Epithelial cell of esophagus (primary cell): ENCODE measurements at regions not wholly inside any gene's neighbourhood (a gene's known extent, or its start where the extent isn't known, plus 50 kb on each side); places are given as distances from the start of the nearest gene placed in this dataset.
A peak's percentile ranks its signal among the peaks of the same experiment; 100 is the strongest.
"Not testable (repeated sequence)": the region's sequence is repeated elsewhere in the genome, so short reads cannot be mapped to it uniquely, and the experiment has no call there.

Experiments used
- DNase-seq: peaks from one replicate; pipeline ENCODE4 v3.0.0; 2010; ENCODE audit warnings: low read depth
- H3K4me3 ChIP-seq: 2 replicates; pipeline ENCODE4 v1.5.1; 2011; ENCODE audit warnings: mild to moderate bottlenecking, low read length, control low read depth
- CTCF ChIP-seq: IDR thresholded peaks from 2 replicates; pipeline ENCODE4 v1.5.1; 2011; ENCODE audit warnings: low read depth, mild to moderate bottlenecking, low read length, control low read depth, inconsistent platforms; ENCODE audit not compliant: insufficient read depth; ENCODE audit errors: missing control alignments

- DNase-seq: no peak
- no peak overlapping the region for H3K4me3 ChIP-seq
- TF ChIP-seq CTCF: no peak
These were observed 59.3 kb upstream of the GPCPD1 start for GRCh38 chr20:5670036-5670536.

- DNase-seq: peak; percentile 95
- no peak for TF ChIP-seq CTCF
- no peak overlapping the region for H3K4me3 ChIP-seq
These were observed 57.7 kb upstream of the GPCPD1 start for GRCh38 chr20:5668529-5668868.

- no peak for DNase-seq
- no peak overlapping the region for H3K4me3 ChIP-seq
- TF ChIP-seq CTCF: no peak
These were observed 57.1 kb upstream of the GPCPD1 start for GRCh38 chr20:5667705-5668528.

GRCh38 chr20:5665417-5665816 lies 54.6 kb upstream of the GPCPD1 start:
- no peak for TF ChIP-seq CTCF
- DNase-seq: no peak
- no peak overlapping the region for H3K4me3 ChIP-seq

- no peak for TF ChIP-seq CTCF
- H3K4me3 ChIP-seq: no peak overlapping the region
- DNase-seq: no peak
These were observed 52.6 kb upstream of the GPCPD1 start for GRCh38 chr20:5663396-5663795.

- no peak for TF ChIP-seq CTCF
- H3K4me3 ChIP-seq: no peak overlapping the region
- DNase-seq: no peak
These were observed 52.0 kb upstream of the GPCPD1 start for GRCh38 chr20:5662769-5663168.

- DNase-seq, H3K4me3 ChIP-seq: not testable (repeated sequence)
These were observed 50.0 kb upstream of the GPCPD1 start for GRCh38 chr20:5660756-5661155.
